Hematopoietic multipotent progenitor cell treated with erythropoietin and hydrocortisone succinate and interleukin-3 and kit ligand, for 4 days (in vitro differentiated cells): ENCODE measurements at regions not wholly inside any gene's neighbourhood (a gene's known extent, or its start where the extent isn't known, plus 50 kb on each side); places are given as distances from the start of the nearest gene placed in this dataset.

Experiments
- DNase-seq: peaks from one replicate; pipeline ENCODE4 v3.0.0-alpha.2; 2015

DNA sequence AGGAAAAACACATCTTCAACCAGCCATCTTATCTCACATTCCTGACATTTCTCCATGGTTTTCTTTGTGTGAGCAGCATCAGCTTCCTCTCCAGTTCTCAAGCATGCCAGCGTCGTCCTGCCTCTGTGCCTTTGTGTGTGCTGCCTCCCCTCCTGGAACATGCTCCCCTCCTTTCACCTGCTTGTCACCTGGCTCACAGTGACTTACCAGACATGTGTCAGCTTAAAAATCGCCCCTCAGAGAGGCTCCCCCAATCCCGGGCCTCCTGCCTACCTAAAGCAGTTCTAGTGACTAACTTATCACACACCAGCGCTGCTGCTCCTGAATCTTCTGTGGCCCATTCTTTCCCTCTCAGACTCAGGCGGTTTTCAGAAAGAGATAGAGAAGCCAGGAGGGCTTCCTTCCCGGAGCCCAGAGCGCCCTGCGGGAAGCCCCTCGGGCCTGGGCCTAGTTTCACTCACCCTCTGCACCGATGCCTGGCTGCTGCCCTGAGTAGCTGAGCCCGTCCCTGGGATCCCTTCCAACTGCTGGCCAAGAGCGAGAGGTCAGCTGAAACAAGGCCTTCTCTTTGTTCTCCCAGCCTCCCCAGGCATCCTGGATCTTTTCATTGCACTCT, 51.1 kb upstream of the MVB12B start:
- no peak for DNase-seq

DNA sequence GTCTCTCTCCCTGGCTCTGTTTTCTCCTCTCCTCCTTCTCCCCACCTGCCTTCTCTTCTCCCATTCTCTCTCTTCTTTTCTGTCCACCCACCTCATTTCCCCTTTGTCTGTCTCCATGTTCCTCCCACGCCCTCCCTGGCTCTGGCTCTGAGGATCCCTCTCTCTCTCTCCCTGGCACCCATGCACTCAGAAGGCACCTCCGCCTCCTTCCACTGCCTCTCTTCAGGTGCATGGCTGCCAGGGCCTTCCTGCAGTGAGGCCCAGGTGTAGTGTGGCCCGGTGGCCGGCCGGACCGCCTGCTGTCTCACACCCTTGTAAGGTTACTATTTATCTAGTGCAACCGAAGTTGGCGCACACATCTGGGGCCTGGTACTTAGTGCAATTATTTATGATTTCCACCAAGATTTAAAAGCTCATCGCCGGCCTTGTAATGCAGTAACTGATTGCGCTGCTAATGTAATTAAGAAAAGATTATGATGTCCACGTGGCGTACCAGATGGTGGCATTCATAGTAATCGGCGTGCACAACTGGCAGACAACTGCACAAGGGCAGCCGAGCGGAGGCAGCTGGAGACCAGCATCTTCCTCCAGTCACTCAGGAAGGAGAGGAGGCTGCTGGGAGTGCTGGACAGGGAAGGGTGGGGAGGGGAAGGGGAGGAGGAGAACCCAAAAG, 50.4 kb upstream of the MVB12B start:
- DNase-seq = no peak
